ENCODE measurements at regions not wholly inside any gene's neighbourhood (a gene's known extent, or its start where the extent isn't known, plus 50 kb on each side); places are given as distances from the start of the nearest gene placed in this dataset.

GRCh38 chr10:130300608-130301020 is 164.4 kb downstream of the GLRX3 start:
- Histone ChIP-seq H3K4me1 (ENCODE audit: low read length) (no peaks in the 10 kb centered on the region), H2AFZ (ENCODE audit: low read depth, low read length) (no peak overlapping the region), H3K36me3 (replicated peaks; ENCODE audit: low read depth, low read length) (no peaks in the 10 kb centered on the region), H3K9ac (ENCODE audit: low read length) (no peak overlapping the region), H3K27ac (ENCODE audit: low read length) (no peak overlapping the region), H3K27me3 (ENCODE audit: low read depth, low read length) (no peaks in the 10 kb centered on the region), H3K79me2 (ENCODE audit: low read length) (no peaks in the 10 kb centered on the region), H3K9me3 (ENCODE audit: insufficient read depth, low read length) (no peaks in the 10 kb centered on the region), H3K4me3 (ENCODE audit: low read length) (no peak overlapping the region), H3K4me2 (ENCODE audit: low read length) (no peak overlapping the region), H4K20me1 (ENCODE audit: insufficient read depth, low read length) (no peaks in the 10 kb centered on the region)
- TF ChIP-seq, protein P1, sequence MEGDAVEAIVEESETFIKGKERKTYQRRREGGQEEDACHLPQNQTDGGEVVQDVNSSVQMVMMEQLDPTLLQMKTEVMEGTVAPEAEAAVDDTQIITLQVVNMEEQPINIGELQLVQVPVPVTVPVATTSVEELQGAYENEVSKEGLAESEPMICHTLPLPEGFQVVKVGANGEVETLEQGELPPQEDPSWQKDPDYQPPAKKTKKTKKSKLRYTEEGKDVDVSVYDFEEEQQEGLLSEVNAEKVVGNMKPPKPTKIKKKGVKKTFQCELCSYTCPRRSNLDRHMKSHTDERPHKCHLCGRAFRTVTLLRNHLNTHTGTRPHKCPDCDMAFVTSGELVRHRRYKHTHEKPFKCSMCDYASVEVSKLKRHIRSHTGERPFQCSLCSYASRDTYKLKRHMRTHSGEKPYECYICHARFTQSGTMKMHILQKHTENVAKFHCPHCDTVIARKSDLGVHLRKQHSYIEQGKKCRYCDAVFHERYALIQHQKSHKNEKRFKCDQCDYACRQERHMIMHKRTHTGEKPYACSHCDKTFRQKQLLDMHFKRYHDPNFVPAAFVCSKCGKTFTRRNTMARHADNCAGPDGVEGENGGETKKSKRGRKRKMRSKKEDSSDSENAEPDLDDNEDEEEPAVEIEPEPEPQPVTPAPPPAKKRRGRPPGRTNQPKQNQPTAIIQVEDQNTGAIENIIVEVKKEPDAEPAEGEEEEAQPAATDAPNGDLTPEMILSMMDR (IDR thresholded peaks at IDR 0.05; ENCODE audit: low read depth, low read length) = no peak
- no peak for TF ChIP-seq EZH2phosphoT487 (IDR thresholded peaks at IDR 0.05; ENCODE audit: low read depth)

DNA sequence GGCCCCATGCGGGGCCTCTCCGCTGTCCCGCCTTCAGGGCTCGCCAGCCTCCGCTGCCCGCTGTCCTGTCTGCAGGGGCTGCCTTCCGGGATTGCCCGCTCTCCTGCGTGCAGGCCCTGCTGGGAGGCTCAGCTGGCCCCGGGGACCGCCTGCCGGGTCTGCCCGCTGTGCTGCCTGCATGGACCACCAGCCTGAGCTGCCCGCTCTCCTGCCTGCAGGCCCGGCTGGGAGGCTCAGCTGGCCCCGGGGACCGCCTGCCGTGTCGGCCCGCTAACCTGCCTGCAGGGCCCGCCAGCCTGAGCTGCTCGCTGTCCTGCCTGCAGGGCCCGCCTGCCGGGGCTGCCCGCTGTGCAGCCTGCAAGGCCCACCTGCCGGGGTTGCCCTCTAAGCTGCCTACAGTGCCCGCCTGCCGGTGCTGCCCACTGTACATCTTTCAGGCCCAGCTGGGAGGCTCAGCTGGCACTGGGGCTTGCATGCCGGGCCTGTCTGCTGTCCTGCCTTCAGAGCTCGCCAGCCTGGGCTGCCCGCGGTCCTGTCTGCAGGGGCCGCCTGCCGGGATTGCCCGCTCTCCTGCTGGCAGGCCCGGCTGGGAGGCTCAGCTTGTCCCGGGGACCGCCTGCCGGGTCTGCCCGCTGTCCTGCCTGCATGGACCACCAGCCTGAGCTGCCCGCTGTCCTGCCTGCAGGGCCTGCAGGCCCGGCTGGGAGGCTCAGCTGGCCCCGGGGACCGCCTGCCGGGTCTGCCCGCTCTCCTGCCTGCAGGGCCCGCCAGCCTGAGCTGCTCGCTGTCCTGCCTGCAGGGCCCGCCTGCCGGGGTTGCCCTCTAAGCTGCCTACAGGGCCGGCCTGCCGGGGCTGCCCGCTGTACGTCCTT is 165.1 kb downstream of the GLRX3 start:
- H3K79me2 ChIP-seq (ENCODE audit: low read length) = no peaks in the 10 kb centered on the region
- no peaks in the 10 kb centered on the region for H3K27me3 ChIP-seq (ENCODE audit: low read depth, low read length)
- no peaks in the 10 kb centered on the region for H3K36me3 ChIP-seq (replicated peaks; ENCODE audit: low read depth, low read length)
- H3K27ac ChIP-seq (ENCODE audit: low read length) = no peak overlapping the region
- no peaks in the 10 kb centered on the region for H3K9me3 ChIP-seq (ENCODE audit: insufficient read depth, low read length)
- H2AFZ ChIP-seq (ENCODE audit: low read depth, low read length) = no peak overlapping the region
- H3K9ac ChIP-seq (ENCODE audit: low read length) = no peak overlapping the region
- H4K20me1 ChIP-seq (ENCODE audit: insufficient read depth, low read length) = no peaks in the 10 kb centered on the region
- no peak overlapping the region for H3K4me2 ChIP-seq (ENCODE audit: low read length)
- no peak overlapping the region for H3K4me3 ChIP-seq (ENCODE audit: low read length)
- TF ChIP-seq, protein P1 (IDR thresholded peaks at IDR 0.05; ENCODE audit: low read depth, low read length) = no peak
- TF ChIP-seq EZH2phosphoT487 (IDR thresholded peaks at IDR 0.05; ENCODE audit: low read depth) = no peak
- no peaks in the 10 kb centered on the region for H3K4me1 ChIP-seq (ENCODE audit: low read length)

- H3K4me1 ChIP-seq (ENCODE audit: low read length) = no peaks in the 10 kb centered on the region
- H3K27me3 ChIP-seq (ENCODE audit: low read depth, low read length) = no peaks in the 10 kb centered on the region
- no peaks in the 10 kb centered on the region for H3K36me3 ChIP-seq (replicated peaks; ENCODE audit: low read depth, low read length)
- TF ChIP-seq, protein P1 (IDR thresholded peaks at IDR 0.05; ENCODE audit: low read depth, low read length) = no peak
- TF ChIP-seq EZH2phosphoT487 (IDR thresholded peaks at IDR 0.05; ENCODE audit: low read depth) = no peak
- H3K4me2 ChIP-seq (ENCODE audit: low read length) = no peak overlapping the region
- no peak overlapping the region for H2AFZ ChIP-seq (ENCODE audit: low read depth, low read length)
- no peaks in the 10 kb centered on the region for H3K9me3 ChIP-seq (ENCODE audit: insufficient read depth, low read length)
- no peak overlapping the region for H3K27ac ChIP-seq (ENCODE audit: low read length)
- H4K20me1 ChIP-seq (ENCODE audit: insufficient read depth, low read length) = no peaks in the 10 kb centered on the region
- no peak overlapping the region for H3K4me3 ChIP-seq (ENCODE audit: low read length)
- no peak overlapping the region for H3K9ac ChIP-seq (ENCODE audit: low read length)
- H3K79me2 ChIP-seq (ENCODE audit: low read length) = no peaks in the 10 kb centered on the region
These were observed 190.8 kb downstream of the GLRX3 start for GRCh38 chr10:130326954-130327353.

- no peak overlapping the region for H3K27ac ChIP-seq (ENCODE audit: low read length)
These were observed 193.6 kb downstream of the GLRX3 start for GRCh38 chr10:130329792-130330191.

More at GRCh38 chr10:130329792-130330191, 193.6 kb downstream of the GLRX3 start:
- Histone ChIP-seq H3K4me2 (ENCODE audit: low read length) (no peak overlapping the region), H4K20me1 (ENCODE audit: insufficient read depth, low read length) (no peaks in the 10 kb centered on the region), H3K9ac (ENCODE audit: low read length) (no peak overlapping the region), H3K4me3 (ENCODE audit: low read length) (no peak overlapping the region), H3K36me3 (replicated peaks; ENCODE audit: low read depth, low read length) (no peaks in the 10 kb centered on the region), H2AFZ (ENCODE audit: low read depth, low read length) (no peak overlapping the region), H3K79me2 (ENCODE audit: low read length) (no peaks in the 10 kb centered on the region), H3K9me3 (ENCODE audit: insufficient read depth, low read length) (no peaks in the 10 kb centered on the region), H3K4me1 (ENCODE audit: low read length) (no peaks in the 10 kb centered on the region), H3K27me3 (ENCODE audit: low read depth, low read length) (no peaks in the 10 kb centered on the region)
- no peak for TF ChIP-seq EZH2phosphoT487 (IDR thresholded peaks at IDR 0.05; ENCODE audit: low read depth)
- TF ChIP-seq, protein P1 (IDR thresholded peaks at IDR 0.05; ENCODE audit: low read depth, low read length) = no peak

All from OCI-LY3 (cell line).